BLaER1 (cell line): ENCODE measurements at regions not wholly inside any gene's neighbourhood (a gene's known extent, or its start where the extent isn't known, plus 50 kb on each side); places are given as distances from the start of the nearest gene placed in this dataset.
"Not testable (repeated sequence)": the region's sequence is repeated elsewhere in the genome, so short reads cannot be mapped to it uniquely, and the experiment has no call there.

ENCODE experiments used
- H3K27ac ChIP-seq: shearing (Covaris generic); formaldehyde crosslinking; 2 replicates; pipeline ENCODE4 v1.8.1; 2022
- H3K27me3 ChIP-seq: shearing (Covaris generic); formaldehyde crosslinking; 2 replicates; pipeline ENCODE4 v1.8.1; 2022
- H3K36me3 ChIP-seq: shearing (Covaris generic); formaldehyde crosslinking; 2 replicates; pipeline ENCODE4 v1.8.1; 2022
- H3K4me1 ChIP-seq: shearing (Covaris generic); formaldehyde crosslinking; 2 replicates; pipeline ENCODE4 v1.8.1; 2022
- H3K4me2 ChIP-seq: shearing (Covaris generic); formaldehyde crosslinking; 2 replicates; pipeline ENCODE4 v1.8.1; 2022
- H3K4me3 ChIP-seq: shearing (Covaris generic); formaldehyde crosslinking; 2 replicates; pipeline ENCODE4 v1.8.1; 2022
- H3K9ac ChIP-seq: shearing (Covaris generic); formaldehyde crosslinking; 2 replicates; pipeline ENCODE4 v1.8.1; 2022
- H3K9me3 ChIP-seq: shearing (Covaris generic); formaldehyde crosslinking; 2 replicates; pipeline ENCODE4 v1.8.1; 2022
- H4K20me1 ChIP-seq: shearing (Covaris generic); formaldehyde crosslinking; 2 replicates; pipeline ENCODE4 v1.8.1; 2022
- Cebpa-rat ChIP-seq: shearing (Covaris generic); IDR thresholded peaks from 2 replicates; pipeline ENCODE4 v1.8.1; 2022

DNA sequence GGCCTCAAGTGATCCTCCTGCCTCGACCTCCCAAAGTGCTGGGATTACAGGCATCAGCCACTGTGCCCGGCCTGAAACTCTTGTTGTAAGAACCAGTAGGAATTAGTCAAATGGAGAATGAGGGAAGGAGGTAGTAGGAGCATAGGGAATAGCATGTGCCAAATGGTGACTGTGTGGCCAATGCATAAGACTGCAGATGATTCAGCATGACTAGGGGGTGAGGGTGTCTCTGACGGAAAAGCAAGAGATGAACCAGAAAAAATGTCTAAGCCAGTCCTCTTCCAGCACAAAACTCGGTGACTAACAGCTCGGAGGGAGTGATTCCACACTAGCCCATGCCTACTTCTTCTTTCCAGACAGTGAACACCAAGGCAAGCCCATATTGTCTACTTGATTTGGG, 58.2 kb upstream of the DUSP21 start:
- Histone ChIP-seq H3K27me3 (no peaks in the 10 kb centered on the region), H3K4me2 (no peak overlapping the region), H3K27ac (no peak overlapping the region), H3K4me3 (no peak overlapping the region), H4K20me1 (no peaks in the 10 kb centered on the region), H3K36me3 (no peaks in the 10 kb centered on the region), H3K4me1 (no peaks in the 10 kb centered on the region), H3K9ac (no peak overlapping the region), H3K9me3 (no peaks in the 10 kb centered on the region)
- TF ChIP-seq Cebpa-rat: no peak

- no peaks in the 10 kb centered on the region for H4K20me1 ChIP-seq
- no peak overlapping the region for H3K27ac ChIP-seq
- no peaks in the 10 kb centered on the region for H3K4me1 ChIP-seq
- no peak overlapping the region for H3K4me2 ChIP-seq
- no peaks in the 10 kb centered on the region for H3K9me3 ChIP-seq
- no peaks in the 10 kb centered on the region for H3K27me3 ChIP-seq
- no peak overlapping the region for H3K4me3 ChIP-seq
- no peaks in the 10 kb centered on the region for H3K36me3 ChIP-seq
- TF ChIP-seq Cebpa-rat: no peak
- no peak overlapping the region for H3K9ac ChIP-seq
These were observed 59.6 kb upstream of the DUSP21 start for GRCh38 chrX:44784241-44784640.

- H3K4me1 ChIP-seq: no peaks in the 10 kb centered on the region
- H3K4me3 ChIP-seq: no peak overlapping the region
- TF ChIP-seq Cebpa-rat: no peak
- H3K9me3 ChIP-seq: no peaks in the 10 kb centered on the region
- no peak overlapping the region for H3K9ac ChIP-seq
- no peak overlapping the region for H3K27ac ChIP-seq
- no peak overlapping the region for H3K4me2 ChIP-seq
- no peaks in the 10 kb centered on the region for H3K36me3 ChIP-seq
- H3K27me3 ChIP-seq: no peaks in the 10 kb centered on the region
- no peaks in the 10 kb centered on the region for H4K20me1 ChIP-seq
These were observed 65.6 kb upstream of the DUSP21 start for GRCh38 chrX:44778254-44778653.

- H3K9me3 ChIP-seq: no peaks in the 10 kb centered on the region
- H3K4me1 ChIP-seq: no peaks in the 10 kb centered on the region
- no peak overlapping the region for H3K27ac ChIP-seq
- H3K36me3 ChIP-seq: no peaks in the 10 kb centered on the region
- no peak for TF ChIP-seq Cebpa-rat
- no peak overlapping the region for H3K4me3 ChIP-seq
- H3K27me3 ChIP-seq: no peaks in the 10 kb centered on the region
- H3K4me2 ChIP-seq: no peak overlapping the region
- H4K20me1 ChIP-seq: no peaks in the 10 kb centered on the region
- no peak overlapping the region for H3K9ac ChIP-seq
These were observed 68.1 kb upstream of the DUSP21 start for GRCh38 chrX:44775726-44776125.

DNA sequence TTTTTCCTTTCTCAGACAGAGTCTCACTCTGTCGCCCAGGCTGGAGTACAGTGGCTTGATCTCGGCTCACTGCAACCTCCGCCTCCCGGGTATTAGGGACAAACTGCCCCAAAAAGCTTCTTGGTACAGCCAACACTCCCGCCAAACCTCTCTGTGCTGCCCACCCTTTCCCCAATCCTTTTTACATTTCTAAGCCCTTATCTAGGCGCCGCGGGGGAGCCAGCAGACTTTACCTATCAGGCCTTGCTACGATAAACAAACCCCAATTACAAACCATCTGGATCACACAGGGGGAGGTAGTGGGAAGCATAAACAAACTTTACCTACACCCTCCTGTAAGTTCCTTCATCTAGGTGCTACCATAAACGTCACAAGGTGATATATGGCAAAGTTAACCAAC, 69.8 kb upstream of the DUSP21 start:
- not testable (repeated sequence) for H3K27ac ChIP-seq, H3K36me3 ChIP-seq, H3K4me2 ChIP-seq, H3K27me3 ChIP-seq, H3K4me1 ChIP-seq, H3K9ac ChIP-seq, H3K9me3 ChIP-seq, H4K20me1 ChIP-seq, H3K4me3 ChIP-seq

DNA sequence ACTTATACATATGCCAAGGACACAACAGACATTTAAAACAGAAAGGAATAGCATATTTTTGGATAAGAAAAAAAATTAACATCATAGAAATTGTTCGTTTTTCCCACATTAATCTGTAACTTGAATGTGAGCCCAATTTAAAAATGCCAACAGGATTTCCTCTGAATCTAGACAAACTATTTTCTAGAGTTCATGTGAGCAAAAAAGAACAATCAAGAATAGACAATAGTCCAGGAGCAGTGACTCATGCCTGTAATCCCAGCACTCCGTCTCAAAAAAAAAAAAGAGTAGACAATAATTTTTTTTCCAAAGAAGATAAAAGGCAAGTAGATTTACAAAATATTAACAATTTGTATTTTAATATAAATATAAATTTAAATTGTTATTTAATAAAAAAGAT, 73.7 kb upstream of the DUSP21 start:
- Histone ChIP-seq H3K4me2 (no peak overlapping the region), H3K36me3 (no peaks in the 10 kb centered on the region)
- TF ChIP-seq Cebpa-rat: no peak

DNA sequence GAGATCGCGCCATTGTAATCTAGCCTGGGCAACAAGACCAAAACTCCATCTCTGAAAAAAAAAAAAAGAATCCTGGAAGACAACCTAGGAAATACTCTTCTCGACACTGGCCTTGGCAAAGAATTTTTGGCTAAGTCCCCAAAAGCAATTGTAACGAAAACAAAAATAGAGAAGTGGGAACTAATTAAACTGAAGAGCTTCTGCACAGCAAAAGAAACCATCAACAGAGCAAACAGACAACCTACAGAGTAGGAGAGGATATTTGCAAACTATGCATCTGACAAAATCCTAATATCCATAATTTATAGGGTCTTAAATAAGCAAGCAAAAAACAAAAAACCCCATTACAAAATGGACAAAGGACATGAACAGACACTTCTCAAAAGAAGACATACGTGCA, 76.5 kb upstream of the DUSP21 start:
- no peaks in the 10 kb centered on the region for H3K4me1 ChIP-seq
- peaks cover 13% of the 10 kb centered on the region for H3K9me3 ChIP-seq
- no peak overlapping the region for H3K9ac ChIP-seq
- H3K4me2 ChIP-seq: no peak overlapping the region
- H4K20me1 ChIP-seq: no peaks in the 10 kb centered on the region
- H3K27me3 ChIP-seq: no peaks in the 10 kb centered on the region
- no peak for TF ChIP-seq Cebpa-rat
- H3K27ac ChIP-seq: no peak overlapping the region
- no peaks in the 10 kb centered on the region for H3K36me3 ChIP-seq
- no peak overlapping the region for H3K4me3 ChIP-seq

More for the DNA sequence above, 73.7 kb upstream of the DUSP21 start:
- Histone ChIP-seq H3K9me3 (peaks cover 13% of the 10 kb centered on the region), H4K20me1 (no peaks in the 10 kb centered on the region), H3K27me3 (no peaks in the 10 kb centered on the region), H3K9ac (no peak overlapping the region), H3K4me1 (no peaks in the 10 kb centered on the region), H3K27ac (no peak overlapping the region), H3K4me3 (no peak overlapping the region)

DNA sequence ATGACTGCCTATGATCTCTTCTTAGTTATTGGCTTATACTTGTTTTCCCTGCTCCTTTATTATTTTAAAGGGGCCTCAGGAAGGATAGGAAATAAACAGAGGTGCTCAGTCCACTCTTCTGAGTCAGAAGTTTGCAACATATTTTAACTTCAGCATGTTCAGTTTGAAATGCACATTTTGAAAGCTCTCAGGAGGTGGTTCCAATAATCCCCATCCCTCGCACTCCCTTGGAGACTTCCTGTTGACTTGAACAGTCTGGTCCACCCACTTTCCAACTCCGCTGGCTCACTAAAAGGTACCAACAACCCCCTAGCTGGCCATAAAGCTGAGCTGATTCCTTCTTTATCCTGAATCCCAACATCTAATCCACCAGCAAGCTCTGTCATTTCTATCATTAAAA, 78.3 kb upstream of the DUSP21 start:
- no peak overlapping the region for H3K4me3 ChIP-seq
- H3K9ac ChIP-seq: no peak overlapping the region
- no peaks in the 10 kb centered on the region for H3K27me3 ChIP-seq
- no peak overlapping the region for H3K27ac ChIP-seq
- H3K4me2 ChIP-seq: no peak overlapping the region
- H3K9me3 ChIP-seq: peaks cover 13% of the 10 kb centered on the region
- no peak for TF ChIP-seq Cebpa-rat
- no peaks in the 10 kb centered on the region for H3K36me3 ChIP-seq
- H3K4me1 ChIP-seq: no peaks in the 10 kb centered on the region
- no peaks in the 10 kb centered on the region for H4K20me1 ChIP-seq

GRCh38 chrX:44747969-44748368, 95.9 kb upstream of the DUSP21 start:
- H3K36me3 ChIP-seq: no peaks in the 10 kb centered on the region
- no peak overlapping the region for H3K27ac ChIP-seq
- H3K9me3 ChIP-seq: no peaks in the 10 kb centered on the region
- no peaks in the 10 kb centered on the region for H3K4me1 ChIP-seq
- H3K4me3 ChIP-seq: no peak overlapping the region
- no peaks in the 10 kb centered on the region for H4K20me1 ChIP-seq
- H3K27me3 ChIP-seq: no peaks in the 10 kb centered on the region
- TF ChIP-seq Cebpa-rat: no peak
- no peak overlapping the region for H3K9ac ChIP-seq
- no peak overlapping the region for H3K4me2 ChIP-seq

- no peaks in the 10 kb centered on the region for H3K27me3 ChIP-seq
- no peaks in the 10 kb centered on the region for H3K36me3 ChIP-seq
- no peak for TF ChIP-seq Cebpa-rat
- H3K9ac ChIP-seq: no peak overlapping the region
- H3K4me1 ChIP-seq: no peaks in the 10 kb centered on the region
- no peak overlapping the region for H3K4me2 ChIP-seq
- H4K20me1 ChIP-seq: no peaks in the 10 kb centered on the region
- no peaks in the 10 kb centered on the region for H3K9me3 ChIP-seq
- H3K27ac ChIP-seq: no peak overlapping the region
- no peak overlapping the region for H3K4me3 ChIP-seq
These were observed 96.5 kb upstream of the DUSP21 start for GRCh38 chrX:44747317-44747716.

GRCh38 chrX:44744799-44745198, 99.0 kb upstream of the DUSP21 start:
- no peak overlapping the region for H3K4me2 ChIP-seq
- H3K27ac ChIP-seq: no peak overlapping the region
- H3K27me3 ChIP-seq: no peaks in the 10 kb centered on the region
- no peak overlapping the region for H3K4me3 ChIP-seq
- TF ChIP-seq Cebpa-rat: no peak
- no peaks in the 10 kb centered on the region for H3K36me3 ChIP-seq
- no peaks in the 10 kb centered on the region for H3K4me1 ChIP-seq
- no peak overlapping the region for H3K9ac ChIP-seq
- no peaks in the 10 kb centered on the region for H4K20me1 ChIP-seq
- no peaks in the 10 kb centered on the region for H3K9me3 ChIP-seq
